Transverse colon (tissue), 3 donors: ENCODE measurements at regions not wholly inside any gene's neighbourhood (a gene's known extent, or its start where the extent isn't known, plus 50 kb on each side); places are given as distances from the start of the nearest gene placed in this dataset.

Source experiments
- POLR2A ChIP-seq: fragments of 450-650 bp; IDR thresholded peaks from one replicate; pipeline ENCODE4 v1.6.1; 2016; ENCODE audit warnings: antibody characterized with exemption, mild to moderate bottlenecking, moderate library complexity
- TF ChIP-seq, protein P1 (sequence below), 5 experiments: fragments of 200-600 bp in 3 of 5; fragments of 450-650 bp in 2 of 5; sonication (generic) in 3 of 5; IDR thresholded peaks; 1 replicate in 2 of 5; 2 replicates in 3 of 5; pipeline ENCODE4 v1.5.1; 2016 to 2017; ENCODE audit warnings: antibody characterized with exemption in 5 of 5, inconsistent platforms in 3 of 5, mild to moderate bottlenecking in 2 of 5, moderate library complexity in 1 of 5

DNA sequence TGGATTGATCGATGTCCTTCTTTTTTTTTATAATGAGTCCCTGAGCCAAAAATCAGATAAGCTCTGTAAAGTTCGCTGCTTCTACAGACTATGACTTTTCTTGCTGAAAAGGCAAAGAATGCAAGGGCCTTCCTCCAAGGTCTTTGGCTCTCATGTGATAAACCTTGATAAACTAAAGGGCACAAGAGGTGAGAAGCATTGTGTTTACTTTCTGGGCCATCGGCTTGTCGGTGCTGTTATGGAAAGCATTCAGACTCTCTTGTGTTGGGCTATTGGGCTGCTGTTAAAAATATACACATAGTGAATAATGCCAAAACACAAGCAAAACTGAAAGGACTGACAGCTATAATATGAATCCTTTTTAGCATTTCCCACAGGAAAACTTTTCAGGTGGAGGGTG lies 472.4 kb upstream of the SPHKAP start:
- TF ChIP-seq, protein P1, sequence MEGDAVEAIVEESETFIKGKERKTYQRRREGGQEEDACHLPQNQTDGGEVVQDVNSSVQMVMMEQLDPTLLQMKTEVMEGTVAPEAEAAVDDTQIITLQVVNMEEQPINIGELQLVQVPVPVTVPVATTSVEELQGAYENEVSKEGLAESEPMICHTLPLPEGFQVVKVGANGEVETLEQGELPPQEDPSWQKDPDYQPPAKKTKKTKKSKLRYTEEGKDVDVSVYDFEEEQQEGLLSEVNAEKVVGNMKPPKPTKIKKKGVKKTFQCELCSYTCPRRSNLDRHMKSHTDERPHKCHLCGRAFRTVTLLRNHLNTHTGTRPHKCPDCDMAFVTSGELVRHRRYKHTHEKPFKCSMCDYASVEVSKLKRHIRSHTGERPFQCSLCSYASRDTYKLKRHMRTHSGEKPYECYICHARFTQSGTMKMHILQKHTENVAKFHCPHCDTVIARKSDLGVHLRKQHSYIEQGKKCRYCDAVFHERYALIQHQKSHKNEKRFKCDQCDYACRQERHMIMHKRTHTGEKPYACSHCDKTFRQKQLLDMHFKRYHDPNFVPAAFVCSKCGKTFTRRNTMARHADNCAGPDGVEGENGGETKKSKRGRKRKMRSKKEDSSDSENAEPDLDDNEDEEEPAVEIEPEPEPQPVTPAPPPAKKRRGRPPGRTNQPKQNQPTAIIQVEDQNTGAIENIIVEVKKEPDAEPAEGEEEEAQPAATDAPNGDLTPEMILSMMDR (IDR thresholded peaks at IDR 0.05) = no peak
- no peak for TF ChIP-seq POLR2A
